Activated CD8-positive, alpha-beta T cell treated with anti-CD3 and anti-CD28 coated beads for 36 hours (primary cell): ENCODE measurements at regions not wholly inside any gene's neighbourhood (a gene's known extent, or its start where the extent isn't known, plus 50 kb on each side); places are given as distances from the start of the nearest gene placed in this dataset.

Experiments
- ATAC-seq: fragments of 200-7000 bp; cut with Tn5 transposase; one replicate; pipeline ENCODE4 v1.10.0; 2021; ENCODE audit warnings: mild to moderate bottlenecking, moderate library complexity
- CTCF ChIA-PET: fragments of 350-600 bp; sonication (Branson Sonifier 250); formaldehyde crosslinking; loops from one replicate; lab custom pipeline; 2021; ENCODE audit warnings: antibody characterized with exemption; lab: Charles Lee
- POLR2A ChIA-PET: fragments of 350-600 bp; sonication (Branson Sonifier 250); formaldehyde crosslinking; loops from one replicate; lab custom pipeline; 2021; ENCODE audit warnings: antibody characterized with exemption; lab: Charles Lee
- DNase-seq: peaks from one replicate; pipeline ENCODE4 v3.0.0-alpha.2; 2020
- H3K27ac Mint-ChIP-seq: one replicate; pipeline ENCODE4 v1.8.0; 2021; ENCODE audit warnings: mild to moderate bottlenecking, mixed read lengths
- H3K27me3 Mint-ChIP-seq: one replicate; pipeline ENCODE4 v1.8.0; 2021; ENCODE audit warnings: mixed read lengths
- H3K36me3 Mint-ChIP-seq: one replicate; pipeline ENCODE4 v1.8.0; 2021; ENCODE audit warnings: low read depth, mixed read lengths
- H3K4me1 Mint-ChIP-seq: one replicate; pipeline ENCODE4 v1.8.0; 2021; ENCODE audit warnings: low read depth, mixed read lengths
- H3K4me3 Mint-ChIP-seq: one replicate; pipeline ENCODE4 v1.8.0; 2021; ENCODE audit warnings: mild to moderate bottlenecking, moderate library complexity, mixed read lengths
- H3K9me3 Mint-ChIP-seq: one replicate; pipeline ENCODE4 v1.8.0; 2021; ENCODE audit warnings: mixed read lengths
- CTCF ChIP-seq: fragments of 200-600 bp; IDR thresholded peaks from one replicate; pipeline ENCODE4 v1.8.0; 2022; ENCODE audit warnings: antibody characterized with exemption, mild to moderate bottlenecking
- intact Hi-C: fragments of 100-400 bp; cut with micrococcal nuclease; formaldehyde crosslinking; loops from one replicate; pipeline ENCODE4 v1.10.0; 2022

GRCh38 chr7:432256-432655, 87.4 kb downstream of the PDGFA start:
- no peak for DNase-seq
- Mint-ChIP-seq H3K9me3 (no peaks in the 10 kb centered on the region), H3K27me3 (no peaks in the 10 kb centered on the region), H3K4me3 (no peak overlapping the region), H3K36me3 (no peaks in the 10 kb centered on the region), H3K27ac (no peak overlapping the region), H3K4me1 (no peaks in the 10 kb centered on the region)
- TF ChIP-seq CTCF: no peak
- intact Hi-C loops: no loop called here
- POLR2A ChIA-PET: no interaction called here
- no peak for ATAC-seq
- CTCF ChIA-PET: interaction anchor here (1.2 kb wide), 1 partner anchor 99 kb away, joined by 3 read pairs; no protein-coding TSS in a partner anchor

- POLR2A ChIA-PET: interaction anchor here (0.5 kb wide), 1 partner anchor 147 kb away, joined by 3 read pairs; no protein-coding TSS in a partner anchor
- CTCF ChIA-PET: no interaction called here
- H3K27me3 Mint-ChIP-seq: no peaks in the 10 kb centered on the region
- intact Hi-C loops: no loop called here
- TF ChIP-seq CTCF: no peak
- H3K4me1 Mint-ChIP-seq: no peaks in the 10 kb centered on the region
- DNase-seq (no peak), ATAC-seq (no peak)
- H3K4me3 Mint-ChIP-seq: no peak overlapping the region
- H3K27ac Mint-ChIP-seq: no peak overlapping the region
- no peaks in the 10 kb centered on the region for H3K9me3 Mint-ChIP-seq
- H3K36me3 Mint-ChIP-seq: no peaks in the 10 kb centered on the region
Measured at GRCh38 chr7:432933-433332, 86.7 kb downstream of the PDGFA start.

GRCh38 chr7:433558-433957, 86.1 kb downstream of the PDGFA start:
- H3K9me3 Mint-ChIP-seq: no peaks in the 10 kb centered on the region
- ATAC-seq (no peak), DNase-seq (no peak)
- no peak for TF ChIP-seq CTCF
- H3K4me3 Mint-ChIP-seq: no peak overlapping the region
- H3K4me1 Mint-ChIP-seq: no peaks in the 10 kb centered on the region
- no peaks in the 10 kb centered on the region for H3K36me3 Mint-ChIP-seq
- no peaks in the 10 kb centered on the region for H3K27me3 Mint-ChIP-seq
- intact Hi-C loops: no loop called here
- H3K27ac Mint-ChIP-seq: no peak overlapping the region
- ChIA-PET CTCF (no interaction called here), POLR2A (no interaction called here)

GRCh38 chr7:434891-435629, 84.6 kb downstream of the PDGFA start:
- Mint-ChIP-seq H3K4me3 (no peak overlapping the region), H3K4me1 (no peaks in the 10 kb centered on the region), H3K9me3 (no peaks in the 10 kb centered on the region), H3K36me3 (no peaks in the 10 kb centered on the region), H3K27ac (no peak overlapping the region), H3K27me3 (no peaks in the 10 kb centered on the region)
- CTCF ChIA-PET: no interaction called here
- intact Hi-C loops: no loop called here
- no peak for DNase-seq
- ATAC-seq: no peak
- TF ChIP-seq CTCF: no peak
- POLR2A ChIA-PET: no interaction called here

GRCh38 chr7:435630-436366, 83.8 kb downstream of the PDGFA start:
- H3K36me3 Mint-ChIP-seq: no peaks in the 10 kb centered on the region
- ChIA-PET CTCF (no interaction called here), POLR2A (no interaction called here)
- intact Hi-C loops: no loop called here
- no peaks in the 10 kb centered on the region for H3K9me3 Mint-ChIP-seq
- H3K4me1 Mint-ChIP-seq: no peaks in the 10 kb centered on the region
- no peaks in the 10 kb centered on the region for H3K27me3 Mint-ChIP-seq
- no peak for TF ChIP-seq CTCF
- H3K27ac Mint-ChIP-seq: no peak overlapping the region
- no peak overlapping the region for H3K4me3 Mint-ChIP-seq
- ATAC-seq (peak; percentile 79), DNase-seq (peak; percentile 57)
